ENCODE measurements at regions not wholly inside any gene's neighbourhood (a gene's known extent, or its start where the extent isn't known, plus 50 kb on each side); places are given as distances from the start of the nearest gene placed in this dataset.

DNA sequence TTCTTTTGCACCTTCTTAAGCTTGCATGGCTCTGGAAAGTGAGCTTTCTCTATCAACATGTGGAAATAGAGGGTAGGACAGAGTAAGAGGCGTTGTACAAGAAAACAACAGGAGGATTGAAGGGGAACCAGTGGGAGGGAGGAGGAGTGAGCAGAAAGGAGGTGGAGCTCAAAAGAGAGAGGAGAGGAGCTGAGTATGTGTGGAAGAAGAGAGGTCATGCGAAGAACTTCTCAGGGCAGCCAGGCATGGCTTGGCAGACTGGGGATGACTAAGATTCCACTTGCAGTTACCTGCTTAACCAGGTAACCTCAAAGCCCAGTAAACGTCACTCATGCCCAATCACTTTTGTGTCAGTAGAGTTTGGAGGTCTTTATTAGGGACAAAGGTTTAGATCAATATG is 105.1 kb downstream of the BCL2L11 start:
- 89% methylated on average over 3 of the region's 3 CpGs; no CpG with 5 or more reads in 1 of the 2 experiments for WGBS, 2 experiments (ENCODE audit: extremely low coverage in 1 of 2, insufficient coverage in 1 of 2, insufficient read length in 1 of 2, insufficient replicate concordance in 2 of 2, low coverage in 1 of 2, low lambda C conversion rate in 2 of 2, missing lambda C conversion rate in 1 of 2)
- Histone ChIP-seq H3K79me2 (ENCODE audit: control insufficient read depth in 1 of 2, insufficient read depth in 2 of 2, low read length in 2 of 2) (no peaks in the 10 kb centered on the region), H3K18ac (ENCODE audit: extremely low read depth, low read length) (no peak overlapping the region), H2BK5ac (ENCODE audit: low read depth, low read length) (no peak overlapping the region), H3K27ac (ENCODE audit: low read depth, low read length) (no peak overlapping the region), H3K56ac (replicated peaks; ENCODE audit: insufficient read length, low read depth, low read length) (no peak overlapping the region), H2AFZ (ENCODE audit: low read length) (no peak overlapping the region), H4K20me1 (replicated peaks in 1 of 2; ENCODE audit: control insufficient read depth in 1 of 2, insufficient read depth in 2 of 2, low read length in 2 of 2) (no peaks in the 10 kb centered on the region), H3K9ac (replicated peaks in 1 of 4; ENCODE audit: extremely low read depth in 1 of 4, low read depth in 3 of 4, low read length in 3 of 4) (no peak overlapping the region), H3K4me2 (ENCODE audit: insufficient read depth in 1 of 2, low read depth in 2 of 2, low read length in 2 of 2) (no peak overlapping the region), H2BK20ac (ENCODE audit: low read length) (no peak overlapping the region), H3K4me1 (replicated peaks in 1 of 4; ENCODE audit: control insufficient read depth in 3 of 4, insufficient read depth in 4 of 4, low read length in 3 of 4) (peaks cover 0 to 4% (median 2%) of the 10 kb centered on the region in 4 experiments; a peak in 3 of 7 replicates), H3K23me2 (ENCODE audit: low read depth, low read length) (0 out of 2 replicates have a peak, but pooled peaks cover 4% of the 10 kb centered on the region), H3K9me3 (ENCODE audit: insufficient read depth in 2 of 2, low read depth in 1 of 2, low read length in 1 of 2) (peaks cover 0 to 4% of the 10 kb centered on the region in 2 experiments; a peak in 2 of 4 replicates), H4K91ac (replicated peaks; ENCODE audit: insufficient read length, low read length) (no peak overlapping the region), H2AK5ac (ENCODE audit: low read depth, low read length) (no peak overlapping the region), H2BK120ac (replicated peaks; ENCODE audit: low read depth, low read length) (no peak overlapping the region), H2BK15ac (ENCODE audit: low read length) (no peak overlapping the region), H2BK12ac (ENCODE audit: low read depth, low read length) (no peak overlapping the region), H4K5ac (ENCODE audit: insufficient read length, low read depth, low read length) (no peak overlapping the region), H3K4ac (replicated peaks; ENCODE audit: insufficient read length, low read depth, low read length) (no peak overlapping the region), H3K27me3 (replicated peaks in 1 of 4; ENCODE audit: control insufficient read depth in 3 of 4, extremely low read depth in 1 of 4, insufficient read depth in 3 of 4, low read length in 3 of 4) (no peaks in the 10 kb centered on the region; a peak in 2 of 7 replicates), H3K79me1 (ENCODE audit: low read depth, low read length) (no peaks in the 10 kb centered on the region), H3K36me3 (ENCODE audit: control insufficient read depth in 2 of 4, insufficient read depth in 4 of 4, low read length in 3 of 4) (0 out of 8 replicates have a peak, but pooled peaks cover 0 to 3% (median 0%) of the 10 kb centered on the region in 4 experiments), H3K23ac (ENCODE audit: insufficient read length) (no peak overlapping the region), H4K8ac (ENCODE audit: extremely low read depth, insufficient read depth, low read length) (no peak overlapping the region), H3K14ac (ENCODE audit: insufficient read length) (no peak overlapping the region), H3K4me3 (ENCODE audit: extremely low read depth in 1 of 4, insufficient read depth in 2 of 4, low read depth in 3 of 4, low read length in 4 of 4) (no peak overlapping the region)
- FAIRE-seq = no peak
- no peak for DNase-seq (ENCODE audit: low read depth in 1 of 2, low spot score in 2 of 2)
- POLR2A ChIA-PET (ENCODE audit: partially characterized antibody) = no interaction called here
- no peak for TF ChIP-seq TAF7 (optimal IDR thresholded peaks at IDR 0.05; ENCODE audit: borderline replicate concordance, low read depth, low read length)
- TF ChIP-seq KDM1A (IDR thresholded peaks at IDR 0.05; ENCODE audit: borderline replicate concordance, low read length) = no peak
- TF ChIP-seq HDAC6 (IDR thresholded peaks at IDR 0.05; ENCODE audit: low read depth, low read length) = no peak
- no peak for TF ChIP-seq RFX5 (IDR thresholded peaks at IDR 0.05; ENCODE audit: borderline replicate concordance, low read depth, low read length)
- TF ChIP-seq, protein P1, sequence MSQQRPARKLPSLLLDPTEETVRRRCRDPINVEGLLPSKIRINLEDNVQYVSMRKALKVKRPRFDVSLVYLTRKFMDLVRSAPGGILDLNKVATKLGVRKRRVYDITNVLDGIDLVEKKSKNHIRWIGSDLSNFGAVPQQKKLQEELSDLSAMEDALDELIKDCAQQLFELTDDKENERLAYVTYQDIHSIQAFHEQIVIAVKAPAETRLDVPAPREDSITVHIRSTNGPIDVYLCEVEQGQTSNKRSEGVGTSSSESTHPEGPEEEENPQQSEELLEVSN (IDR thresholded peaks at IDR 0.05) = no peak
- no peak for TF ChIP-seq PHF8 (conservative IDR thresholded peaks at IDR 0.05; ENCODE audit: low read depth, low read length)
- TF ChIP-seq NRF1 (IDR thresholded peaks at IDR 0.05; ENCODE audit: low read depth, low read length) = no peak
- no peak for TF ChIP-seq CTBP2 (IDR thresholded peaks at IDR 0.05; ENCODE audit: borderline replicate concordance, insufficient read depth, insufficient read length, low read length)
- TF ChIP-seq RAD21 (IDR thresholded peaks at IDR 0.05 in 1 of 2, conservative IDR thresholded peaks at IDR 0.05 in 1 of 2; ENCODE audit: low read depth in 2 of 2, low read length in 2 of 2) = no peak
- CTCF ChIA-PET (ENCODE audit: partially characterized antibody) = no interaction called here

Data from H1 (cell line).